ENCODE measurements at regions not wholly inside any gene's neighbourhood (a gene's known extent, or its start where the extent isn't known, plus 50 kb on each side); places are given as distances from the start of the nearest gene placed in this dataset.

DNA sequence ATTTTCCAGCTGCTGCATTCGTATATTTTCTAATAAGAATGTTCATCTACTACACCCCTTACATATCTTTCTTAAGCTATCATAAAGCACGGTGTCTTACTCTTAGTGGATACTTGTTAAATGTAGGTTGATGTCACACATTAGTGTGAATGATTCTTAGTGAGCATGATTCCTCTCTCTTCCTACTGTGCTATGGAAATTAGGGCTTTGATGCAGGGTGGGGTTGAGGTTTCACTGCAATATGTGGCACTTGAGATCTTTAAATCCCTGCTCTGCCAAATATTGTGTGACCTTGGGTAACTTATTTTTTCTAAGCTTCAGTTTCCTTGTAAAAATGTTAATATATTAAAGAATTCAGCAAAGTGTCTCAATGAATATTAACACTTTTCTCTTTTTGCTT is 188.4 kb downstream of the PDGFRA start:
- peaks cover 3% of the 10 kb centered on the region for H3K4me1 Mint-ChIP-seq (ENCODE audit: unreplicated experiment)
- DNase-seq (ENCODE audit: extremely low spot score, unreplicated experiment), result no peak
- no peaks in the 10 kb centered on the region for H3K27me3 Mint-ChIP-seq (ENCODE audit: unreplicated experiment)
- H3K27ac Mint-ChIP-seq (ENCODE audit: unreplicated experiment), result no peak overlapping the region
- H3K4me3 Mint-ChIP-seq (ENCODE audit: unreplicated experiment), result no peak overlapping the region
- H3K36me3 Mint-ChIP-seq (ENCODE audit: unreplicated experiment), result peaks cover 5% of the 10 kb centered on the region
- TF ChIP-seq, protein P1, sequence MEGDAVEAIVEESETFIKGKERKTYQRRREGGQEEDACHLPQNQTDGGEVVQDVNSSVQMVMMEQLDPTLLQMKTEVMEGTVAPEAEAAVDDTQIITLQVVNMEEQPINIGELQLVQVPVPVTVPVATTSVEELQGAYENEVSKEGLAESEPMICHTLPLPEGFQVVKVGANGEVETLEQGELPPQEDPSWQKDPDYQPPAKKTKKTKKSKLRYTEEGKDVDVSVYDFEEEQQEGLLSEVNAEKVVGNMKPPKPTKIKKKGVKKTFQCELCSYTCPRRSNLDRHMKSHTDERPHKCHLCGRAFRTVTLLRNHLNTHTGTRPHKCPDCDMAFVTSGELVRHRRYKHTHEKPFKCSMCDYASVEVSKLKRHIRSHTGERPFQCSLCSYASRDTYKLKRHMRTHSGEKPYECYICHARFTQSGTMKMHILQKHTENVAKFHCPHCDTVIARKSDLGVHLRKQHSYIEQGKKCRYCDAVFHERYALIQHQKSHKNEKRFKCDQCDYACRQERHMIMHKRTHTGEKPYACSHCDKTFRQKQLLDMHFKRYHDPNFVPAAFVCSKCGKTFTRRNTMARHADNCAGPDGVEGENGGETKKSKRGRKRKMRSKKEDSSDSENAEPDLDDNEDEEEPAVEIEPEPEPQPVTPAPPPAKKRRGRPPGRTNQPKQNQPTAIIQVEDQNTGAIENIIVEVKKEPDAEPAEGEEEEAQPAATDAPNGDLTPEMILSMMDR (IDR thresholded peaks at IDR 0.05), result no peak
- peaks cover 22% of the 10 kb centered on the region for H3K9me3 Mint-ChIP-seq (ENCODE audit: unreplicated experiment)

DNA sequence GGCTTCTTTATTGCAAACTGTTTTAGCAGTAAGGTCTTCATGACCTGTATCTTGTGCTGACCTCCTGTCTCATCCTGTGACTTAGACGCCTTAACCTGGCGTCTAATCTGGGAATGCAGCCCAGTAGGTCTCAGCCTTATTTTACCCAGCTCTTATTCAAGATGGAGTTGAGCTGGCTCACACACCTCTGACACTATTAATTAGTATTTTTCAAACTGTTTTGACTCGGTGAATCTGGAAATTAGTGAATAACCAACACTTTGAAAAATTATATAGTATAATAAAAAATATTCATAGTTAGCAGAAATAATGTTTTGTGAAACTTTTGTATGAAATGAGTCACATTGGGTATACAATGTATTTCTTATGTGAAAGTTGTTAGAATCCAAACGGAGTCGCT is 189.4 kb downstream of the PDGFRA start:
- H3K27me3 Mint-ChIP-seq (ENCODE audit: unreplicated experiment), result no peaks in the 10 kb centered on the region
- no peak overlapping the region for H3K4me3 Mint-ChIP-seq (ENCODE audit: unreplicated experiment)

GRCh38 chr4:54423066-54423465 is 194.0 kb downstream of the PDGFRA start:
- Mint-ChIP-seq H3K9me3 (ENCODE audit: unreplicated experiment) (peaks cover 6% of the 10 kb centered on the region), H3K4me1 (ENCODE audit: unreplicated experiment) (peaks cover 3% of the 10 kb centered on the region), H3K36me3 (ENCODE audit: unreplicated experiment) (no peaks in the 10 kb centered on the region), H3K27ac (ENCODE audit: unreplicated experiment) (no peak overlapping the region), H3K4me3 (ENCODE audit: unreplicated experiment) (no peak overlapping the region), H3K27me3 (ENCODE audit: unreplicated experiment) (no peaks in the 10 kb centered on the region)
- DNase-seq (ENCODE audit: extremely low spot score, unreplicated experiment), result no peak
- TF ChIP-seq, protein P1 (IDR thresholded peaks at IDR 0.05), result no peak

More for the DNA sequence above, 189.4 kb downstream of the PDGFRA start:
- Mint-ChIP-seq H3K27ac (ENCODE audit: unreplicated experiment) (no peak overlapping the region), H3K36me3 (ENCODE audit: unreplicated experiment) (peaks cover 5% of the 10 kb centered on the region), H3K9me3 (ENCODE audit: unreplicated experiment) (peaks cover 22% of the 10 kb centered on the region), H3K4me1 (ENCODE audit: unreplicated experiment) (peaks cover 3% of the 10 kb centered on the region)
- TF ChIP-seq, protein P1 (IDR thresholded peaks at IDR 0.05), result no peak
- no peak for DNase-seq (ENCODE audit: extremely low spot score, unreplicated experiment)

DNA sequence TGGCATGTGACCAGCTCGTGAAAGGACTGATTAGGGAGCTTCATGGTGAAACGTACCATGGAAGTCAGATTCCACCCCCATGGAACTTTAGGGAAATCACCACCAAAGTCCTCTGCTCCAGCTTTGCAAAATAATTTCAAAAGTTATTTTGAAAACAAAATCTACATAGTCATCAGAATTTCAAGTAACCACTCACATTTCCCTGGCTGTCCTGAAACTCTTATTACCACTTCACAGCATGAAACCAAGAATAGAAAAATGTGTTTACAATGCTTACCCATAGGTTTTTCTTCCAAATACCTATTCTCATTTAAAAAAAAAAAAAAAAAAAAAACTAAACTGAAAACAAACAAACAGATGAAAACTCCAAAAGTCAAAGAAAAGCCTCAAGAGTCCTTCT is 198.7 kb downstream of the PDGFRA start:
- no peaks in the 10 kb centered on the region for H3K9me3 Mint-ChIP-seq (ENCODE audit: unreplicated experiment)
- TF ChIP-seq, protein P1 (IDR thresholded peaks at IDR 0.05), result no peak
- H3K4me3 Mint-ChIP-seq (ENCODE audit: unreplicated experiment), result no peak overlapping the region
- no peaks in the 10 kb centered on the region for H3K4me1 Mint-ChIP-seq (ENCODE audit: unreplicated experiment)
- H3K27ac Mint-ChIP-seq (ENCODE audit: unreplicated experiment), result no peak overlapping the region
- DNase-seq (ENCODE audit: extremely low spot score, unreplicated experiment), result no peak
- H3K27me3 Mint-ChIP-seq (ENCODE audit: unreplicated experiment), result no peaks in the 10 kb centered on the region
- no peaks in the 10 kb centered on the region for H3K36me3 Mint-ChIP-seq (ENCODE audit: unreplicated experiment)

- TF ChIP-seq, protein P1 (IDR thresholded peaks at IDR 0.05), result no peak
- Mint-ChIP-seq H3K9me3 (ENCODE audit: unreplicated experiment) (no peaks in the 10 kb centered on the region), H3K27ac (ENCODE audit: unreplicated experiment) (no peak overlapping the region), H3K4me3 (ENCODE audit: unreplicated experiment) (no peak overlapping the region), H3K36me3 (ENCODE audit: unreplicated experiment) (no peaks in the 10 kb centered on the region), H3K4me1 (ENCODE audit: unreplicated experiment) (no peaks in the 10 kb centered on the region), H3K27me3 (ENCODE audit: unreplicated experiment) (no peaks in the 10 kb centered on the region)
- no peak for DNase-seq (ENCODE audit: extremely low spot score, unreplicated experiment)
These were observed 199.8 kb downstream of the PDGFRA start for GRCh38 chr4:54428940-54429339.

Data from osteocyte (in vitro differentiated cells).